ENCODE measurements at regions not wholly inside any gene's neighbourhood (a gene's known extent, or its start where the extent isn't known, plus 50 kb on each side); places are given as distances from the start of the nearest gene placed in this dataset.

DNA sequence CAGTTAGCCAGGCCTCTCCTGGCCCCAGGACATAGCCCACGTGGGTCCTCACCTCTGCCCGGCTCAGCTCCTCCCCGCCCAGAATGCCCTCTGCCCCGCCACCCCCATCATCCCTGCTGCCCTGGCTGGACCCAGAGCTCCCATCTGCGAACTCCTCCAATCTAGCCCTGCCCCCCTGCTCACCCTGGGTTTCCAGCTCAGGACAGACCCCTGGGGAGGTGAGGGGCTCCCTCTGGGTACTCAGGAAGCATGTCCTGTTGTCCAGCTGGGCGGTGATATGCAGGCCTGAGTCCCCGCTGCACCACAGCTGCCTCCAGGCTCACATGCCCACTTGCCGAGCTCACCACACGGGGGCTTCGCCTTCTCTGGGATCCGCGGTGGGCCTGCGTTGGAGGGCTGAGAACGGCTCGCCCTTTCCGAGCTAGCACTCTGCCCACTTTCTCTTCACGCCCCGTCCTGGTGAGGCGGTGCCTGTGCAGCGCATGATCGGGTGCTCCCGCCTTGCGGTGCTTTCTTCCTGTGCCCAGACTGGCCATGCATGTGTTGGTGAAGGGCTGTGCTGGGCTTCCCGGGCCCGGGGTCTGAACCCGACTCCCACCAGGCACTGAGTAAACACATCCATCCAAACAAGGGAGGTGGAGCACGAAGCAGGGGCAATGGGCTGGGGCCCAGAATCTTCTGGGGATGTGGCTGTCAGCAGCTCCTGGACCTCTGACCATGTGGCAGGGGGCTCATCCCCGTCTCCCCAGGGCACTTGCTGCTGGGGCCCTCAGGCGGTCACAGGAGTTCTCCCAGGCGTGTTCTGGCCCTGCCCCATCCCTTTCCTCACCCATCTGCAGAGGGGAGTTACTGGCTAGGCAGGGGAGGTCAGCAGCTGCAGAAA lies 74.3 kb downstream of the RGS12 start:
- 87 to 94% (median 91%) methylated on average over 29 to 30 of the region's 30 CpGs for WGBS, 4 donors
- intact Hi-C loops (cut with DNase I) = no loop called here
- no peak for ATAC-seq

DNA sequence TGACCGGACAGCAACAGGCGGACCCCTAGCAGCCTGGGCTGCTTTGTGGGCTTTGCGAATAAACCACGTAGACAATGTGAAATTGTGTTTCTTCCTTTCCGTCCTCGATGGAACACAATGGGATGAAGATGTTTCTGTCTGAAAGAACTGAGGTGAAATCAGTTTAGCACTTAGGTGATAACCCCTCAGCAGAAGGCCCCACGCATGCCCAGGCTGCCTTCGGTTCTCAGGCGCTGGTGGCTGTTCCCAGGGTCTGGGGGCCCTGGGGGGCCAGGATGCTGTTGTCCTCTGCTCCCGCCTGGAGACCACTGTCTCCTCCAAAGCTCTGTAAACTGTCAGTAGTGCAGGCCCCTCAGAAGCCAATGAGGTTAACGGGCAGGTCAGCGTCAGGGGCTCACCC lies 73.9 kb upstream of the HGFAC start:
- Histone ChIP-seq H3K27me3 (no peaks in the 10 kb centered on the region), H3K9me3 (no peaks in the 10 kb centered on the region), H3K36me3 (no peaks in the 10 kb centered on the region), H3K27ac (no peak overlapping the region), H3K4me1 (peaks cover 5 to 55% (median 37%) of the 10 kb centered on the region in 12 donors), H3K4me3 (no peak overlapping the region)
- intact Hi-C loops (cut with DNase I) = no loop called here
- DNase-seq (no peak), ATAC-seq (no peak)
- 91 to 95% (median 92%) methylated on average over 12 of the region's 12 CpGs for WGBS, 4 donors
- TF ChIP-seq, protein P1, sequence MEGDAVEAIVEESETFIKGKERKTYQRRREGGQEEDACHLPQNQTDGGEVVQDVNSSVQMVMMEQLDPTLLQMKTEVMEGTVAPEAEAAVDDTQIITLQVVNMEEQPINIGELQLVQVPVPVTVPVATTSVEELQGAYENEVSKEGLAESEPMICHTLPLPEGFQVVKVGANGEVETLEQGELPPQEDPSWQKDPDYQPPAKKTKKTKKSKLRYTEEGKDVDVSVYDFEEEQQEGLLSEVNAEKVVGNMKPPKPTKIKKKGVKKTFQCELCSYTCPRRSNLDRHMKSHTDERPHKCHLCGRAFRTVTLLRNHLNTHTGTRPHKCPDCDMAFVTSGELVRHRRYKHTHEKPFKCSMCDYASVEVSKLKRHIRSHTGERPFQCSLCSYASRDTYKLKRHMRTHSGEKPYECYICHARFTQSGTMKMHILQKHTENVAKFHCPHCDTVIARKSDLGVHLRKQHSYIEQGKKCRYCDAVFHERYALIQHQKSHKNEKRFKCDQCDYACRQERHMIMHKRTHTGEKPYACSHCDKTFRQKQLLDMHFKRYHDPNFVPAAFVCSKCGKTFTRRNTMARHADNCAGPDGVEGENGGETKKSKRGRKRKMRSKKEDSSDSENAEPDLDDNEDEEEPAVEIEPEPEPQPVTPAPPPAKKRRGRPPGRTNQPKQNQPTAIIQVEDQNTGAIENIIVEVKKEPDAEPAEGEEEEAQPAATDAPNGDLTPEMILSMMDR (IDR thresholded peaks at IDR 0.05) = no peak
- TF ChIP-seq POLR2A (IDR thresholded peaks at IDR 0.05) = no peak

More for the DNA sequence above, 74.3 kb downstream of the RGS12 start:
- peaks cover 5 to 48% (median 32%) of the 10 kb centered on the region in 12 donors for H3K4me1 ChIP-seq
- no peak for TF ChIP-seq POLR2A (IDR thresholded peaks at IDR 0.05)
- TF ChIP-seq, protein P1 (IDR thresholded peaks at IDR 0.05) = no peak
- DNase-seq = peak in 1 of 5 donors; percentile 22
- no peaks in the 10 kb centered on the region for H3K36me3 ChIP-seq
- H3K4me3 ChIP-seq = no peak overlapping the region
- no peak overlapping the region for H3K27ac ChIP-seq
- no peaks in the 10 kb centered on the region for H3K27me3 ChIP-seq
- no peaks in the 10 kb centered on the region for H3K9me3 ChIP-seq

DNA sequence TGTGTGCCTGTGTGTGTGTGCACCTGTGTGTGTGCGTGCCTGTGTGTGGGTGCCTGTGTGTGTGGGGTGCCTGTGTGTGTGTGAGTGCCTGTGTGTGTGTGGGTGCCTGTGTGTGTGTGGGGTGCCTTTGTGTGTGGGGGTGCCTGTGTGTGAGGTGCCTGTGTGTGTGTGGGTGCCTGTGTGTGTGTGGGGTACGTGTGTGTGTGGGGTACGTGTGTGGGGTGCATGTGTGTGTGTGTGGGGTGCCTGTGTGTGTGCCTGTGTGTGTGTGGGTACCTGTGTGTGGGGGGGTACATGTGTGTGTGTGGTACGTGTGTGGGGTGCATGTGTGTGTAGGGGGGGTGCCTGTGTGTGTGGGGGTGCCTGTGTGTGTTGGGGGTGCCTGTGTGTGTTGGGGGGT lies 73.4 kb upstream of the HGFAC start:
- WGBS, 4 donors = 82 to 96% (median 92%) methylated on average over 4 of the region's 4 CpGs
- peaks cover 5 to 58% (median 37%) of the 10 kb centered on the region in 12 donors for H3K4me1 ChIP-seq

More for the DNA sequence above, 73.4 kb upstream of the HGFAC start:
- Histone ChIP-seq H3K27ac (no peak overlapping the region), H3K4me3 (no peak overlapping the region), H3K36me3 (no peaks in the 10 kb centered on the region), H3K27me3 (no peaks in the 10 kb centered on the region), H3K9me3 (no peaks in the 10 kb centered on the region)
- intact Hi-C loops (cut with DNase I) = no loop called here
- ATAC-seq (no peak), DNase-seq (no peak)
- no peak for TF ChIP-seq POLR2A (IDR thresholded peaks at IDR 0.05)
- TF ChIP-seq, protein P1 (IDR thresholded peaks at IDR 0.05) = no peak

All from heart left ventricle (tissue), 16 donors.